GM12872 (cell line): ENCODE measurements at regions not wholly inside any gene's neighbourhood (a gene's known extent, or its start where the extent isn't known, plus 50 kb on each side); places are given as distances from the start of the nearest gene placed in this dataset.

Experiments
- TF ChIP-seq, protein P1 (sequence below): IDR thresholded peaks from 3 replicates; pipeline ENCODE4 v1.5.1; 2011; ENCODE audit warnings: low read depth, mild to moderate bottlenecking, low read length, moderate library complexity; ENCODE audit not compliant: insufficient read depth

DNA sequence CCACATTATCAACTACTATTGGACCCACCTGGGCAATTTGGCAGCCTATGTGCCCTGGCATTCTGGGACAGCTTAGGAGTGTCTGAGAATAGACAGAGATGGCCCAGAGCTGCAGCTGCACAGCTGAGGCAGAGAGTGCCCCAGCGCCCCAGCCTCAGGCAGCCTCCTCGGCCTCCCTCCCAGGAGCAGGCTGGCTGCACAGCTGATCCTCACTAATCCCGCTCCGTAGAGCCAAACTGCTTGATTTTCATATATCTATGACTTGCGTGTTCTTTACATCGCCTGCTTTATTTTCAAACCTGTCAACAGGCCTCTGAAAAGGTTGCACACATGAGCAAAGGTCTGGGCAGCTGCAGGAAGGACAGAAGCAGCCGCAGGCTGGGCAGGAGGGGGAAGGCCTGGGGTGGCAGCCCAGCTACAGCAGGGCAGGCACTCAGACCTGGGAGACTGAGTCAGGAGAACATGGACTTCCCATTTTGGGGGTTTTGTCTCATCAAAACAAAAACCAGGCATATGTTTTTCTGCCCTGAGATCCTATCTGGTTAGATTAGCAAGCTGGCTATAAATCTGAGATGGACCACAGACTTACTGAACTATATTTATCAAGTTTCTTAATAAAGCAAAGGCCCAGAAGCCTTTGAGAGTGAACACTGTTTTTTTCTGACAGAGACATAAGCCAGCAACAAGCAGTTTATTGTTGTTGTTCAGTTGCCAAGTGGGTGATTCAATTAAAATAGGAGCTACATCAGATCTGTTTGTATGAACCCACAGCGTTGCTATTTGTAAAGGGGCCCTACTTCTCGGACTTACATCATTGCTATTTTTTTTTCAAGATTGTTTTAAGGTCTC lies 301.8 kb upstream of the DUSP10 start:
- TF ChIP-seq, protein P1, sequence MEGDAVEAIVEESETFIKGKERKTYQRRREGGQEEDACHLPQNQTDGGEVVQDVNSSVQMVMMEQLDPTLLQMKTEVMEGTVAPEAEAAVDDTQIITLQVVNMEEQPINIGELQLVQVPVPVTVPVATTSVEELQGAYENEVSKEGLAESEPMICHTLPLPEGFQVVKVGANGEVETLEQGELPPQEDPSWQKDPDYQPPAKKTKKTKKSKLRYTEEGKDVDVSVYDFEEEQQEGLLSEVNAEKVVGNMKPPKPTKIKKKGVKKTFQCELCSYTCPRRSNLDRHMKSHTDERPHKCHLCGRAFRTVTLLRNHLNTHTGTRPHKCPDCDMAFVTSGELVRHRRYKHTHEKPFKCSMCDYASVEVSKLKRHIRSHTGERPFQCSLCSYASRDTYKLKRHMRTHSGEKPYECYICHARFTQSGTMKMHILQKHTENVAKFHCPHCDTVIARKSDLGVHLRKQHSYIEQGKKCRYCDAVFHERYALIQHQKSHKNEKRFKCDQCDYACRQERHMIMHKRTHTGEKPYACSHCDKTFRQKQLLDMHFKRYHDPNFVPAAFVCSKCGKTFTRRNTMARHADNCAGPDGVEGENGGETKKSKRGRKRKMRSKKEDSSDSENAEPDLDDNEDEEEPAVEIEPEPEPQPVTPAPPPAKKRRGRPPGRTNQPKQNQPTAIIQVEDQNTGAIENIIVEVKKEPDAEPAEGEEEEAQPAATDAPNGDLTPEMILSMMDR: no peak

- TF ChIP-seq, protein P1: no peak
These were observed 300.2 kb upstream of the DUSP10 start for GRCh38 chr1:222042120-222042519.

- TF ChIP-seq, protein P1: no peak
These were observed 299.1 kb upstream of the DUSP10 start for GRCh38 chr1:222040955-222041354.

- TF ChIP-seq, protein P1: no peak
These were observed 298.4 kb upstream of the DUSP10 start for GRCh38 chr1:222040121-222040805.

GRCh38 chr1:222038971-222039370 lies 297.1 kb upstream of the DUSP10 start:
- TF ChIP-seq, protein P1: no peak

- TF ChIP-seq, protein P1: no peak
These were observed 295.8 kb upstream of the DUSP10 start for GRCh38 chr1:222037720-222038119.

DNA sequence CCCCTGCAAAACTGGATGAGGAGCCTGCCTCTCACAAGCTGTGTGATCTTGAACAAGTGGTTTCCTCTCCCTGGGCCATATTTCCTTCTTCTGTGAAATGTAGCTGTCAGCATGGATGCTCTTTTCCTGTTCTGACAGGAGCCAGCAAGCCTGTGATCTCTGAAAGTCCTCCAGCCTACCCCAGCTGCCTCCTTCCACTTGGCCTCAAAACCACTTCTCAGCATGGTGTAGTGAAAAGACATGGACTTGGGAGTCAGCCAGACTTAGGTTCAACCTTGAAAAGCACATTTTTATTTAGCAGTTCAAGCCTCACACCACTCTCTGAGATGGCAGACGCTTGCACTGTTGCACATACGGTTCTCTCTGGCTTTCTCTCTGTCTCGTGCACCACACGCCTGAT lies 292.9 kb upstream of the DUSP10 start:
- TF ChIP-seq, protein P1: no peak
